Nephron progenitor cell (in vitro differentiated cells): ENCODE measurements at regions not wholly inside any gene's neighbourhood (a gene's known extent, or its start where the extent isn't known, plus 50 kb on each side); places are given as distances from the start of the nearest gene placed in this dataset.
"Not testable (repeated sequence)": the region's sequence is repeated elsewhere in the genome, so short reads cannot be mapped to it uniquely, and the experiment has no call there.

Experiments
- DNase-seq: peaks from one replicate; pipeline ENCODE4 v3.0.0; 2021
- H3K27ac Mint-ChIP-seq: 2 replicates; pipeline ENCODE4 v1.8.0; 2021; ENCODE audit warnings: mild to moderate bottlenecking, moderate library complexity, mixed read lengths
- H3K27me3 Mint-ChIP-seq: 2 replicates; pipeline ENCODE4 v1.8.0; 2021; ENCODE audit warnings: mild to moderate bottlenecking, low read depth, mixed read lengths; ENCODE audit not compliant: poor library complexity
- H3K36me3 Mint-ChIP-seq: 2 replicates; pipeline ENCODE4 v1.8.0; 2021; ENCODE audit warnings: low read depth, mixed read lengths
- H3K4me1 Mint-ChIP-seq: 2 replicates; pipeline ENCODE4 v1.8.0; 2021; ENCODE audit warnings: mixed read lengths
- H3K4me3 Mint-ChIP-seq: 2 replicates; pipeline ENCODE4 v1.8.0; 2021; ENCODE audit warnings: mild to moderate bottlenecking, moderate library complexity, mixed read lengths
- H3K9me3 Mint-ChIP-seq: 2 replicates; pipeline ENCODE4 v1.8.0; 2021; ENCODE audit warnings: mild to moderate bottlenecking, moderate library complexity, mixed read lengths
- CTCF ChIP-seq: fragments of 200-600 bp; sonication (generic); IDR thresholded peaks from 2 replicates; pipeline ENCODE4 v1.5.0; 2021; ENCODE audit warnings: antibody characterized with exemption

GRCh38 chr9:29432191-29432590 lies 1858.9 kb upstream of the C9orf72 start:
- Mint-ChIP-seq H3K9me3 (peaks cover 12% of the 10 kb centered on the region), H3K4me3 (no peak overlapping the region), H3K27me3 (peaks cover 3% of the 10 kb centered on the region), H3K36me3 (no peaks in the 10 kb centered on the region), H3K27ac (no peak overlapping the region), H3K4me1 (peaks cover 19% of the 10 kb centered on the region)
- no peak for TF ChIP-seq CTCF
- no peak for DNase-seq

- peaks cover 24% of the 10 kb centered on the region for H3K4me1 Mint-ChIP-seq
- not testable (repeated sequence) for DNase-seq, H3K27me3 Mint-ChIP-seq, H3K4me3 Mint-ChIP-seq, H3K36me3 Mint-ChIP-seq, H3K27ac Mint-ChIP-seq
- H3K9me3 Mint-ChIP-seq = peaks cover 10% of the 10 kb centered on the region
Observed at GRCh38 chr9:29432656-29433055, 1859.4 kb upstream of the C9orf72 start.

- no peak for DNase-seq
- H3K36me3 Mint-ChIP-seq = no peaks in the 10 kb centered on the region
- H3K4me3 Mint-ChIP-seq = no peak overlapping the region
- peaks cover 51% of the 10 kb centered on the region for H3K4me1 Mint-ChIP-seq
- H3K27ac Mint-ChIP-seq = no peak overlapping the region
- no peak for TF ChIP-seq CTCF
- H3K9me3 Mint-ChIP-seq = no peaks in the 10 kb centered on the region
- peaks cover 3% of the 10 kb centered on the region for H3K27me3 Mint-ChIP-seq
Observed at GRCh38 chr9:29435368-29435767, 1862.1 kb upstream of the C9orf72 start.

GRCh38 chr9:29437526-29437925 lies 1864.2 kb upstream of the C9orf72 start:
- Mint-ChIP-seq H3K27me3 (peaks cover 5% of the 10 kb centered on the region), H3K9me3 (no peaks in the 10 kb centered on the region), H3K4me1 (peaks cover 58% of the 10 kb centered on the region), H3K36me3 (peaks cover 4% of the 10 kb centered on the region), H3K4me3 (no peak overlapping the region), H3K27ac (peak overlapping the region; percentile 14)
- DNase-seq = peak; percentile 16
- no peak for TF ChIP-seq CTCF

GRCh38 chr9:29439961-29440360 lies 1866.7 kb upstream of the C9orf72 start:
- no peak for DNase-seq
- peaks cover 2% of the 10 kb centered on the region for H3K27me3 Mint-ChIP-seq
- TF ChIP-seq CTCF = no peak
- H3K4me3 Mint-ChIP-seq = no peak overlapping the region
- H3K9me3 Mint-ChIP-seq = no peaks in the 10 kb centered on the region
- H3K36me3 Mint-ChIP-seq = peaks cover 4% of the 10 kb centered on the region
- H3K27ac Mint-ChIP-seq = no peak overlapping the region
- H3K4me1 Mint-ChIP-seq = peaks cover 58% of the 10 kb centered on the region

- DNase-seq = no peak
Observed at GRCh38 chr9:29440449-29440848, 1867.2 kb upstream of the C9orf72 start.

More at GRCh38 chr9:29440449-29440848, 1867.2 kb upstream of the C9orf72 start:
- no peaks in the 10 kb centered on the region for H3K9me3 Mint-ChIP-seq
- no peak overlapping the region for H3K27ac Mint-ChIP-seq
- peaks cover 4% of the 10 kb centered on the region for H3K36me3 Mint-ChIP-seq
- H3K4me3 Mint-ChIP-seq = no peak overlapping the region
- peaks cover 2% of the 10 kb centered on the region for H3K27me3 Mint-ChIP-seq
- no peak for TF ChIP-seq CTCF
- H3K4me1 Mint-ChIP-seq = peaks cover 56% of the 10 kb centered on the region
